ENCODE measurements at regions not wholly inside any gene's neighbourhood (a gene's known extent, or its start where the extent isn't known, plus 50 kb on each side); places are given as distances from the start of the nearest gene placed in this dataset.

DNA sequence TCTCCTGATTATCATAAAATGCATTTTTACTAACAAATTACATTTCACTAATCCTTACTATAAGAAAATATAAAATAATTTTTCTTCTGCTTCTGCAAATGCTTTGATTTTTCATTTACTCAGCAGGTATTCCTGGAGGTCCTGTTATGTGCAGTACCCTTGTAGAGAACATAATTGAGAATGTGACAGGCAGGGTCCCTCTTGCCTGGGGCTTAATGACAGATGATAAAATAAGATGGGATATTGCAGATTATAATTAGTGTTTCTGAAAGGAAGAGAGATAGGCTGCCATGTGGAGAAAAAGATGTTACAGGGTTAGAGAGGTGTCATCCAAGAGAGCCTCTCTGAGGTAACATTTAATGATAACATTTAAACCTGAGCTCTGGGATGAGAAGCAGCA, 128.9 kb downstream of the MAD2L1 start:
- no peak for TF ChIP-seq CTCF (IDR thresholded peaks at IDR 0.05; ENCODE audit: control insufficient read depth, insufficient read depth, low read depth, low read length, missing control alignments)
- DNase-seq (ENCODE audit: low read depth), result no peak
- H3K4me3 ChIP-seq (ENCODE audit: control insufficient read depth, low read depth, low read length), result no peak overlapping the region

- no peak for TF ChIP-seq CTCF (IDR thresholded peaks at IDR 0.05; ENCODE audit: control insufficient read depth, insufficient read depth, low read depth, low read length, missing control alignments)
These were observed 133.0 kb downstream of the MAD2L1 start for GRCh38 chr4:119933606-119934005.

GRCh38 chr4:119932277-119932676, 134.4 kb downstream of the MAD2L1 start:
- DNase-seq (ENCODE audit: low read depth), result no peak
- TF ChIP-seq CTCF (IDR thresholded peaks at IDR 0.05; ENCODE audit: control insufficient read depth, insufficient read depth, low read depth, low read length, missing control alignments), result no peak
- H3K4me3 ChIP-seq (ENCODE audit: control insufficient read depth, low read depth, low read length), result no peak overlapping the region

More at GRCh38 chr4:119933606-119934005, 133.0 kb downstream of the MAD2L1 start:
- H3K4me3 ChIP-seq (ENCODE audit: control insufficient read depth, low read depth, low read length), result no peak overlapping the region
- no peak for DNase-seq (ENCODE audit: low read depth)

GRCh38 chr4:119930546-119930945, 136.1 kb downstream of the MAD2L1 start:
- DNase-seq (ENCODE audit: low read depth), result no peak
- no peak for TF ChIP-seq CTCF (IDR thresholded peaks at IDR 0.05; ENCODE audit: control insufficient read depth, insufficient read depth, low read depth, low read length, missing control alignments)
- no peak overlapping the region for H3K4me3 ChIP-seq (ENCODE audit: control insufficient read depth, low read depth, low read length)

- H3K4me3 ChIP-seq (ENCODE audit: control insufficient read depth, low read depth, low read length), result no peak overlapping the region
- no peak for DNase-seq (ENCODE audit: low read depth)
- TF ChIP-seq CTCF (IDR thresholded peaks at IDR 0.05; ENCODE audit: control insufficient read depth, insufficient read depth, low read depth, low read length, missing control alignments), result no peak
These were observed 144.8 kb downstream of the MAD2L1 start for GRCh38 chr4:119921830-119922229.

- DNase-seq (ENCODE audit: low read depth), result no peak
- TF ChIP-seq CTCF (IDR thresholded peaks at IDR 0.05; ENCODE audit: control insufficient read depth, insufficient read depth, low read depth, low read length, missing control alignments), result no peak
- no peak overlapping the region for H3K4me3 ChIP-seq (ENCODE audit: control insufficient read depth, low read depth, low read length)
These were observed 160.4 kb downstream of the MAD2L1 start for GRCh38 chr4:119906277-119906676.

DNA sequence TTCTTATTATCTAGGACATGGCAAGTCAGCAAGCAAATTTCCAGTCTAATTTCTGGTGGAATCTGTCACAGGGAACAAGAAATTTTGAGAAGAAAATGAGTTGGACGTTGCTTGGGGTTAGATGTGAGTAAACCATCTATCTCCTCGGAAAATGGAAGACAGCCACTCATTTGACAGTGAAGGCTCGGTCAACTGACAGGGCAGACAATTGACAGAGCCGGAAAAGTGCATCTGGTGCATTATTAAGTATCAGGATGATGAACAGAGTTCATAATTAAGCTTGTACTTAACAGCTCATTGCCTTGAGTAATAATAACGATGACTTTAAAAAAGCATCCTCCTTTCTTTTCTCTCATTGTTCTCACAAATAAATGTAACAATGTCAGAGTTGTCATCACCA, 168.4 kb downstream of the MAD2L1 start:
- no peak for DNase-seq (ENCODE audit: low read depth)
- no peak overlapping the region for H3K4me3 ChIP-seq (ENCODE audit: control insufficient read depth, low read depth, low read length)
- no peak for TF ChIP-seq CTCF (IDR thresholded peaks at IDR 0.05; ENCODE audit: control insufficient read depth, insufficient read depth, low read depth, low read length, missing control alignments)
